Keratinocyte (primary cell): ENCODE measurements at regions not wholly inside any gene's neighbourhood (a gene's known extent, or its start where the extent isn't known, plus 50 kb on each side); places are given as distances from the start of the nearest gene placed in this dataset.

Source experiments
- DNase-seq: peaks from one replicate; pipeline ENCODE4 v3.0.0-alpha.2; 2011; ENCODE audit warnings: low read depth, missing footprints, low spot score
- FAIRE-seq: peaks from 2 replicates; lab custom pipeline; 2011; peaks lifted over from hg19 to GRCh38; lab: Jason Lieb, UNC
- H2AFZ ChIP-seq: 2 replicates; pipeline ENCODE4 v1.6.0; 2012; ENCODE audit warnings: low read length, control low read depth, inconsistent platforms; ENCODE audit not compliant: control insufficient read depth
- H3K27ac ChIP-seq: 2 replicates; pipeline ENCODE4 v1.5.1; 2011; ENCODE audit warnings: low read length; ENCODE audit not compliant: control insufficient read depth, insufficient read depth
- H3K27me3 ChIP-seq: 3 replicates; pipeline ENCODE4 v1.6.0; 2011; ENCODE audit warnings: low read length; ENCODE audit not compliant: control insufficient read depth, insufficient read depth; ENCODE audit errors: extremely low read depth
- H3K36me3 ChIP-seq, 2 experiments: 2 replicates in 1 of 2; 3 replicates in 1 of 2; pipeline ENCODE4 v1.5.1; 2011; ENCODE audit warnings: low read length in 2 of 2, mild to moderate bottlenecking in 1 of 2; ENCODE audit not compliant: control insufficient read depth in 2 of 2, insufficient read depth in 2 of 2; ENCODE audit errors: extremely low read depth in 1 of 2
- H3K4me1 ChIP-seq: 3 replicates; pipeline ENCODE4 v1.5.1; 2011; ENCODE audit warnings: low read length; ENCODE audit not compliant: control insufficient read depth, insufficient read depth; ENCODE audit errors: extremely low read depth
- H3K4me2 ChIP-seq: 3 replicates; pipeline ENCODE4 v1.6.0; 2011; ENCODE audit warnings: low read depth, low read length; ENCODE audit not compliant: control insufficient read depth, insufficient read depth; ENCODE audit errors: extremely low read depth
- H3K4me3 ChIP-seq, 3 experiments: fragments of 200-600 bp in 1 of 3; sonication (generic) in 1 of 3; 2 replicates in 2 of 3; 3 replicates in 1 of 3; pipeline ENCODE4 v1.5.1; 2011 to 2016; ENCODE audit warnings: low read length in 3 of 3, mild to moderate bottlenecking in 3 of 3, control low read depth in 2 of 3, inconsistent platforms in 1 of 3, low read depth in 1 of 3, mixed read lengths in 1 of 3, mixed run types in 1 of 3, moderate library complexity in 1 of 3; ENCODE audit not compliant: control insufficient read depth in 2 of 3, insufficient read depth in 2 of 3; ENCODE audit errors: extremely low read depth in 1 of 3
- H3K79me2 ChIP-seq: 2 replicates; pipeline ENCODE4 v1.6.0; 2012; ENCODE audit warnings: low read length; ENCODE audit not compliant: control insufficient read depth, insufficient read depth
- H3K9ac ChIP-seq: 3 replicates; pipeline ENCODE4 v1.6.0; 2011; ENCODE audit warnings: low read length; ENCODE audit not compliant: control insufficient read depth, insufficient read depth; ENCODE audit errors: extremely low read depth
- H3K9me1 ChIP-seq: 3 replicates; pipeline ENCODE4 v1.6.0; 2011; ENCODE audit warnings: low read length; ENCODE audit not compliant: control insufficient read depth, insufficient read depth; ENCODE audit errors: extremely low read depth
- H3K9me3 ChIP-seq: 2 replicates; pipeline ENCODE4 v1.5.1; 2012; ENCODE audit warnings: low read depth, low read length; ENCODE audit not compliant: control insufficient read depth
- H4K20me1 ChIP-seq: 3 replicates; pipeline ENCODE4 v1.6.0; 2011; ENCODE audit warnings: low read length; ENCODE audit not compliant: control insufficient read depth, insufficient read depth; ENCODE audit errors: extremely low read depth
- CTCF ChIP-seq, 3 experiments: IDR thresholded peaks in 1 of 3; conservative IDR thresholded peaks in 1 of 3; optimal IDR thresholded peaks in 1 of 3; 2 replicates in 2 of 3; 3 replicates in 1 of 3; pipeline versions ENCODE3 to v1.5.1; 2011; ENCODE audit warnings: low read length in 3 of 3, mild to moderate bottlenecking in 3 of 3, moderate library complexity in 2 of 3, control low read depth in 1 of 3, inconsistent platforms in 1 of 3; ENCODE audit not compliant: insufficient read depth in 2 of 3; ENCODE audit errors: extremely low read depth in 1 of 3
- EZH2 ChIP-seq: IDR thresholded peaks from one replicate; pipeline ENCODE4 v1.6.1; 2012; ENCODE audit warnings: inconsistent platforms, mild to moderate bottlenecking, low read length, moderate library complexity
- dilution Hi-C: fragments of 300-500 bp; cut with MboI; formaldehyde crosslinking; loops from one replicate; pipeline ENCODE4 v1.7.0; 2020; ENCODE audit warnings: low sequenced_read_pairs; ENCODE audit not compliant: extremely low pct_ligation_motif_present

- no peak overlapping the region for H3K27ac ChIP-seq
- H3K79me2 ChIP-seq = no peaks in the 10 kb centered on the region
- H3K4me1 ChIP-seq = no peaks in the 10 kb centered on the region
- no peaks in the 10 kb centered on the region for H3K9me1 ChIP-seq
- dilution Hi-C loops = no loop called here
- FAIRE-seq (peak; percentile 67), DNase-seq (no peak)
- no peak overlapping the region for H2AFZ ChIP-seq
- H3K36me3 ChIP-seq = no peaks in the 10 kb centered on the region
- no peaks in the 10 kb centered on the region for H3K9me3 ChIP-seq
- H4K20me1 ChIP-seq = no peaks in the 10 kb centered on the region
- H3K4me3 ChIP-seq = no peak overlapping the region
- H3K9ac ChIP-seq = no peak overlapping the region
- H3K4me2 ChIP-seq = no peak overlapping the region
- TF ChIP-seq CTCF (optimal IDR thresholded peaks at IDR 0.05 in 1 of 3, IDR thresholded peaks at IDR 0.05 in 1 of 3, conservative IDR thresholded peaks at IDR 0.05 in 1 of 3; ENCODE audit: extremely low read depth in 1 of 3, insufficient read depth in 2 of 3, low read length in 3 of 3) = no peak
- TF ChIP-seq EZH2 = no peak
- no peaks in the 10 kb centered on the region for H3K27me3 ChIP-seq
Measured at GRCh38 chr6:8738951-8739350, 303.6 kb upstream of the SLC35B3 start.

DNA sequence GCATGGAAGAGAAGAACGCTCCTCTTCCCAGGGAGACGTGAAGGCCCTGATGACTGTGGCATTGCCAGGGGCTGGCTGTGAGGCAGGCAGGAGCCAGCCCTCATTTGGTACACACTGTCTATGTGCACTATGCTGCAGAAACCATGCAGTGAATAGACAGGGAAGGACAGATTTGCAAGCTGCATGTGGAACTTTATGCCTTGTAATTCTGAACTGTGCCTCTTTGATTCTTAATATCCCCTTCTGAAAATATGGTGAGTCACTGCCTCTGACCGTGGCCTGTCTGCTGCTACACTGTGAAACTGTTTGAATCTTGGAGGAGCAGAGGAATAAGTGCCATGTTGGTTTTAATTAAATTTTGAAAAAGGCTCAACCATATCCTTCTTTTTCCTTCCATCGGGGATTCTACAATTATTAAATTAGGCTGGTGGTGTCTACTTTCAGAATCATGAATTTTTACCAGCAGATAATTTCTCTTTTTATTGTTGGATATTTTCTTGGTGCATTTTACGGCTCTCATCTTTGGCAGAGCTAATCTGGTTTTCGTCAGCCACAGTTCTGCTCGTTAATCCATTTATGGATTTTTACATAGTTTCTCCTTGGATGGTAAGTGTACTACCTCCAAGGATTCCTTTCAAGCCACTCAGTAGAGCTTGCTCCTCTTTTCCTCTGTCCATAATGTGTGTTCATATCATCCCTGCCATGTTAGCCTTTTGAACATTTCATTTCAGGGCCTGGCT lies 301.0 kb upstream of the SLC35B3 start:
- H3K4me3 ChIP-seq = no peak overlapping the region
- no peaks in the 10 kb centered on the region for H3K9me3 ChIP-seq
- H3K4me2 ChIP-seq = no peak overlapping the region
- dilution Hi-C loops = no loop called here
- no peaks in the 10 kb centered on the region for H4K20me1 ChIP-seq
- no peak overlapping the region for H3K9ac ChIP-seq
- H3K36me3 ChIP-seq = no peaks in the 10 kb centered on the region
- TF ChIP-seq CTCF (optimal IDR thresholded peaks at IDR 0.05 in 1 of 3, IDR thresholded peaks at IDR 0.05 in 1 of 3, conservative IDR thresholded peaks at IDR 0.05 in 1 of 3; ENCODE audit: extremely low read depth in 1 of 3, insufficient read depth in 2 of 3, low read length in 3 of 3) (no peak), EZH2 (no peak)
- H2AFZ ChIP-seq = no peak overlapping the region
- H3K27me3 ChIP-seq = no peaks in the 10 kb centered on the region
- no peak overlapping the region for H3K27ac ChIP-seq
- H3K9me1 ChIP-seq = no peaks in the 10 kb centered on the region
- no peak for FAIRE-seq
- H3K79me2 ChIP-seq = no peaks in the 10 kb centered on the region
- no peaks in the 10 kb centered on the region for H3K4me1 ChIP-seq
- DNase-seq = no peak
